ENCODE measurements at regions not wholly inside any gene's neighbourhood (a gene's known extent, or its start where the extent isn't known, plus 50 kb on each side); places are given as distances from the start of the nearest gene placed in this dataset.
"Not testable (repeated sequence)": the region's sequence is repeated elsewhere in the genome, so short reads cannot be mapped to it uniquely, and the experiment has no call there.

DNA sequence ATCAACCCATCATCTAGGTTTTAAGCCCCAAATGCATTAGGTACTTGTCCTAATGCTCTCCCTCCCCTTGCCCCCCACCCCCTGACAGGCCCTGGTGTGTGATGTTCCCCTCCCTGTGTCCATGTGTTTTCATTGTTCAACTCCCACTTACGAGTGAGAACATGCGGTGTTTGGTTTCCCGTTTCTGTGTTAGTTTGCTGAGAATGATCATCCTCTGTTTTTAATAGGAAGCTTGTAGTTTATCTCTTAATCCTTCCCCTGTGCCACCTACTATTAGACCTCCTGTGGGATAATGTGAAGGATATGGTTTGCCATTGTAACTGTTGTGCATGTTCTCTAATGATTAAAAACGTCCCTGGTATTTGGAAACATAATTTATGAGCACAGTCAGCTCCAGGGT, 299.4 kb upstream of the USP24 start:
- FAIRE-seq; H3K4me1 ChIP-seq (ENCODE audit: insufficient read depth, low read length); DNase-seq (ENCODE audit: low spot score); H3K9ac ChIP-seq (ENCODE audit: insufficient read depth, low read depth, low read length); H3K4me3 ChIP-seq (replicated peaks in 1 of 3; ENCODE audit: insufficient read depth in 1 of 3, low read depth in 2 of 3, low read length in 3 of 3); BruUV-seq (replicated peaks); H4K20me1 ChIP-seq (ENCODE audit: insufficient read depth, low read length); in situ Hi-C loops (cut with HindIII; ENCODE audit: extremely low pct_ligation_motif_present, low pct_unique_long_range_greater_than_20kb); H3K27me3 ChIP-seq (ENCODE audit: control insufficient read depth in 1 of 2, insufficient read depth in 2 of 2, low read length in 2 of 2); H3K79me2 ChIP-seq (ENCODE audit: insufficient read depth, low read length); H3K36me3 ChIP-seq (replicated peaks in 1 of 2; ENCODE audit: control insufficient read depth in 1 of 2, insufficient read depth in 2 of 2, low read length in 2 of 2); H2AFZ ChIP-seq (ENCODE audit: low read length); H3K9me3 ChIP-seq (ENCODE audit: low read length); H3K4me2 ChIP-seq (ENCODE audit: low read depth, low read length); CTCF ChIA-PET (ENCODE audit: low intra/inter-chr PET ratio, low total read pairs); H3K27ac ChIP-seq (ENCODE audit: extremely low read length, insufficient read depth, low read length); POLR2A ChIA-PET; intact Hi-C loops (cut with micrococcal nuclease; ENCODE audit: unreplicated experiment); ATAC-seq: not testable (repeated sequence)
- 49% methylated on average over 4 of the region's 4 CpGs for WGBS (ENCODE audit: low lambda C conversion rate)

DNA sequence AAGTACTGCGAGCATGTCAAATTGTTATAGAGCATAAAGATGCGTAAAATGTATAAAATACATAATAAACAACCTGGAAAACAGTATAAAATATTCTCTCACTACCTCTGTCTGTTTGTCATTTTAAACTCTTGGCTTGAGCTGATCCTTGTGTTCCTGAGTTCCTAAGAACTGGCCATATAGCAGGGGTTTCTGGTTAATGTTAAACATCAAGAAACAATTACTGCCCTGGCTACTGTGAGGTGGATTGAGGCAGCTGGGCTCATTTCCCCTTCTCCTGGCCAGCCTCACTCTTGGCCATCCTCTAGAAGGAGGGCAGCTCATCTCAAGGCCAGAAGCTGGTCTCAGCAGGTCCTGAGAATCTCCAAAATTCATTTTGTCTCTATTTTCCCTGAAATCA, 297.3 kb upstream of the USP24 start:
- no peak overlapping the region for H3K4me3 ChIP-seq (replicated peaks in 1 of 3; ENCODE audit: insufficient read depth in 1 of 3, low read depth in 2 of 3, low read length in 3 of 3)
- H2AFZ ChIP-seq (ENCODE audit: low read length), result no peak overlapping the region
- no peak overlapping the region for H3K9ac ChIP-seq (ENCODE audit: insufficient read depth, low read depth, low read length)
- no peaks in the 10 kb centered on the region for H4K20me1 ChIP-seq (ENCODE audit: insufficient read depth, low read length)
- no peak for DNase-seq (ENCODE audit: low spot score)
- H3K4me1 ChIP-seq (ENCODE audit: insufficient read depth, low read length), result peaks cover 12% of the 10 kb centered on the region
- no TSS peak for BruUV-seq (replicated peaks)
- WGBS (ENCODE audit: low lambda C conversion rate), result 86% methylated on average over 2 of the region's 2 CpGs
- H3K27me3 ChIP-seq (ENCODE audit: control insufficient read depth in 1 of 2, insufficient read depth in 2 of 2, low read length in 2 of 2), result no peaks in the 10 kb centered on the region
- ChIA-PET POLR2A (no interaction called here), CTCF (ENCODE audit: low intra/inter-chr PET ratio, low total read pairs) (no interaction called here)
- no peaks in the 10 kb centered on the region for H3K79me2 ChIP-seq (ENCODE audit: insufficient read depth, low read length)
- no peak for ATAC-seq
- intact Hi-C loops (cut with micrococcal nuclease; ENCODE audit: unreplicated experiment) (no loop called here), in situ Hi-C loops (cut with HindIII; ENCODE audit: extremely low pct_ligation_motif_present, low pct_unique_long_range_greater_than_20kb) (no loop called here)
- no peaks in the 10 kb centered on the region for H3K9me3 ChIP-seq (ENCODE audit: low read length)
- no peak for TF ChIP-seq KLF12 (CRISPR knock-in tag; IDR thresholded peaks at IDR 0.05; ENCODE audit: borderline replicate concordance)
- no peak for TF ChIP-seq FOXC1 (CRISPR knock-in tag; IDR thresholded peaks at IDR 0.05; ENCODE audit: borderline replicate concordance)
- no peak for TF ChIP-seq HNRNPUL1 (IDR thresholded peaks at IDR 0.05; ENCODE audit: low read depth, low read length)
- no peaks in the 10 kb centered on the region for H3K36me3 ChIP-seq (replicated peaks in 1 of 2; ENCODE audit: control insufficient read depth in 1 of 2, insufficient read depth in 2 of 2, low read length in 2 of 2)
- H3K27ac ChIP-seq (ENCODE audit: extremely low read length, insufficient read depth, low read length), result no peak overlapping the region
- H3K4me2 ChIP-seq (ENCODE audit: low read depth, low read length), result no peak overlapping the region
- FAIRE-seq, result no peak

DNA sequence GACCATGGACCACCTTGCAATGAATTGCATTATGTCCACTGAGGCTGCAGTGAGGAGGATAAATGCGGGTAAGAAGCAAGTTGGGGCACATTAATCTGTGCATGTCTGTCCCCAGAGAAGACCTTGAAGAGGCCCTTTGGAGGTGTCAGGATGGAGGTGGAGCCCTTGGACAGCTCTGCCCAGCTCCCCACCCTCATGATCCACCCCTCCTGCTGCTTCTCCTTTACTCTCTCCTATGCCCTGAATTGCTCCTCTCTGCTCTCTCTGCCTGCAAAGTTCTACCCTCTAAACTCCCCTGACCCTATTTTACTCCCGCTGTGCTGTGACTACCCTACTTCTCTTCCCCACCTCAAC, 292.4 kb upstream of the USP24 start:
- Histone ChIP-seq H2AFZ (ENCODE audit: low read length) (no peak overlapping the region), H3K27ac (ENCODE audit: extremely low read length, insufficient read depth, low read length) (no peak overlapping the region), H3K9ac (ENCODE audit: insufficient read depth, low read depth, low read length) (no peak overlapping the region), H3K4me2 (ENCODE audit: low read depth, low read length) (0 out of 2 replicates have a peak overlapping the region, but pooled peaks have one; percentile 9), H3K36me3 (replicated peaks in 1 of 2; ENCODE audit: control insufficient read depth in 1 of 2, insufficient read depth in 2 of 2, low read length in 2 of 2) (no peaks in the 10 kb centered on the region), H3K4me1 (ENCODE audit: insufficient read depth, low read length) (peaks cover 29% of the 10 kb centered on the region), H3K79me2 (ENCODE audit: insufficient read depth, low read length) (no peaks in the 10 kb centered on the region), H3K27me3 (ENCODE audit: control insufficient read depth in 1 of 2, insufficient read depth in 2 of 2, low read length in 2 of 2) (peaks cover 0 to 3% of the 10 kb centered on the region in 2 experiments; a peak in 1 of 5 replicates), H3K9me3 (ENCODE audit: low read length) (no peaks in the 10 kb centered on the region), H4K20me1 (ENCODE audit: insufficient read depth, low read length) (no peaks in the 10 kb centered on the region), H3K4me3 (replicated peaks in 1 of 3; ENCODE audit: insufficient read depth in 1 of 3, low read depth in 2 of 3, low read length in 3 of 3) (no peak overlapping the region)
- 0% methylated on average over 2 of the region's 2 CpGs for WGBS (ENCODE audit: low lambda C conversion rate)
- TF ChIP-seq ZNF44 (CRISPR knock-in tag; IDR thresholded peaks at IDR 0.05), result no peak
- TF ChIP-seq ZNF660 (CRISPR knock-in tag; IDR thresholded peaks at IDR 0.05; ENCODE audit: borderline replicate concordance, low read depth), result no peak
- TF ChIP-seq ZFP37 (CRISPR knock-in tag; IDR thresholded peaks at IDR 0.05; ENCODE audit: borderline replicate concordance), result no peak
- no peak for ATAC-seq
- no peak for FAIRE-seq
- no peak for DNase-seq (ENCODE audit: low spot score)
- in situ Hi-C loops (cut with HindIII; ENCODE audit: extremely low pct_ligation_motif_present, low pct_unique_long_range_greater_than_20kb) (no loop called here), intact Hi-C loops (cut with micrococcal nuclease; ENCODE audit: unreplicated experiment) (no loop called here)
- BruUV-seq (replicated peaks), result no TSS peak
- ChIA-PET CTCF (ENCODE audit: low intra/inter-chr PET ratio, low total read pairs) (no interaction called here), POLR2A (no interaction called here)
